ENCODE measurements at regions not wholly inside any gene's neighbourhood (a gene's known extent, or its start where the extent isn't known, plus 50 kb on each side); places are given as distances from the start of the nearest gene placed in this dataset.

GRCh38 chr6:134474955-134475354 lies 157.0 kb upstream of the SGK1 start:
- TF ChIP-seq CTCF (IDR thresholded peaks at IDR 0.05) (no peak), POLR2A (IDR thresholded peaks at IDR 0.05) (no peak), EP300 (IDR thresholded peaks at IDR 0.05) (no peak), POLR2AphosphoS5 (IDR thresholded peaks at IDR 0.05) (no peak)
